Activated B cell treated with CpG ODN at 0.5 μM for 24 hours (primary cell): ENCODE measurements at regions not wholly inside any gene's neighbourhood (a gene's known extent, or its start where the extent isn't known, plus 50 kb on each side); places are given as distances from the start of the nearest gene placed in this dataset.

Experiments
- ATAC-seq: fragments of 200-7000 bp; cut with Tn5 transposase; one replicate; pipeline ENCODE4 v1.10.0; 2021; ENCODE audit warnings: low read depth, mild to moderate bottlenecking, moderate library complexity
- CTCF ChIA-PET: fragments of 350-600 bp; sonication (Branson Sonifier 250); formaldehyde crosslinking; loops from one replicate; lab custom pipeline; 2021; ENCODE audit warnings: antibody characterized with exemption; lab: Charles Lee
- POLR2A ChIA-PET: fragments of 350-600 bp; sonication (Branson Sonifier 250); formaldehyde crosslinking; loops from one replicate; lab custom pipeline; 2021; ENCODE audit warnings: antibody characterized with exemption; lab: Charles Lee
- DNase-seq: peaks from one replicate; pipeline ENCODE4 v3.0.0; 2022
- H3K27ac Mint-ChIP-seq: one replicate; pipeline ENCODE4 v1.8.0; 2020; ENCODE audit warnings: mixed read lengths
- H3K27me3 Mint-ChIP-seq: one replicate; pipeline ENCODE4 v1.8.0; 2021; ENCODE audit warnings: mixed read lengths
- H3K36me3 Mint-ChIP-seq: one replicate; pipeline ENCODE4 v1.8.0; 2021; ENCODE audit warnings: low read depth, mixed read lengths
- H3K4me1 Mint-ChIP-seq: one replicate; pipeline ENCODE4 v1.8.0; 2021; ENCODE audit warnings: mixed read lengths
- H3K4me3 Mint-ChIP-seq: one replicate; pipeline ENCODE4 v1.8.0; 2020; ENCODE audit warnings: mild to moderate bottlenecking, mixed read lengths
- H3K9me3 Mint-ChIP-seq: one replicate; pipeline ENCODE4 v1.8.0; 2020; ENCODE audit warnings: mixed read lengths
- CTCF ChIP-seq: fragments of 200-600 bp; IDR thresholded peaks from one replicate; pipeline ENCODE4 v1.8.0; 2022; ENCODE audit warnings: antibody characterized with exemption, mild to moderate bottlenecking
- intact Hi-C: fragments of 100-400 bp; cut with micrococcal nuclease; formaldehyde crosslinking; loops from one replicate; pipeline ENCODE4 v1.15.1; 2024

- no peak for DNase-seq
- Mint-ChIP-seq H3K27ac (no peak overlapping the region), H3K4me1 (no peaks in the 10 kb centered on the region), H3K9me3 (peaks cover 2% of the 10 kb centered on the region), H3K4me3 (no peak overlapping the region), H3K27me3 (peaks cover 3% of the 10 kb centered on the region), H3K36me3 (no peaks in the 10 kb centered on the region)
- POLR2A ChIA-PET: no interaction called here
- CTCF ChIA-PET: no interaction called here
- intact Hi-C loops: no loop called here
- ATAC-seq: no peak
- TF ChIP-seq CTCF: no peak
These were observed 103.2 kb downstream of the TBX5 start for GRCh38 chr12:114302606-114303315.

- ChIA-PET POLR2A (no interaction called here), CTCF (no interaction called here)
- no peak overlapping the region for H3K4me3 Mint-ChIP-seq
- H3K27me3 Mint-ChIP-seq: peaks cover 3% of the 10 kb centered on the region
- DNase-seq (no peak), ATAC-seq (no peak)
- no peak for TF ChIP-seq CTCF
- no peak overlapping the region for H3K27ac Mint-ChIP-seq
- no peaks in the 10 kb centered on the region for H3K4me1 Mint-ChIP-seq
- H3K9me3 Mint-ChIP-seq: peaks cover 2% of the 10 kb centered on the region
- intact Hi-C loops: no loop called here
- no peaks in the 10 kb centered on the region for H3K36me3 Mint-ChIP-seq
These were observed 103.8 kb downstream of the TBX5 start for GRCh38 chr12:114302117-114302516.

- Mint-ChIP-seq H3K4me1 (no peaks in the 10 kb centered on the region), H3K9me3 (no peaks in the 10 kb centered on the region), H3K27ac (no peak overlapping the region), H3K36me3 (no peaks in the 10 kb centered on the region), H3K4me3 (no peak overlapping the region), H3K27me3 (no peaks in the 10 kb centered on the region)
- no peak for ATAC-seq
- intact Hi-C loops: no loop called here
- ChIA-PET POLR2A (no interaction called here), CTCF (no interaction called here)
- no peak for TF ChIP-seq CTCF
- no peak for DNase-seq
These were observed 111.7 kb downstream of the TBX5 start for GRCh38 chr12:114294303-114294685.

GRCh38 chr12:114293571-114294302 is 112.2 kb downstream of the TBX5 start:
- Mint-ChIP-seq H3K36me3 (no peaks in the 10 kb centered on the region), H3K4me3 (no peak overlapping the region), H3K9me3 (no peaks in the 10 kb centered on the region), H3K4me1 (no peaks in the 10 kb centered on the region), H3K27me3 (peaks cover under 1% of the 10 kb centered on the region), H3K27ac (no peak overlapping the region)
- ChIA-PET CTCF (no interaction called here), POLR2A (no interaction called here)
- TF ChIP-seq CTCF: no peak
- intact Hi-C loops: no loop called here
- ATAC-seq (no peak), DNase-seq (no peak)

GRCh38 chr12:114293073-114293472 is 112.9 kb downstream of the TBX5 start:
- intact Hi-C loops: no loop called here
- no peak for TF ChIP-seq CTCF
- POLR2A ChIA-PET: no interaction called here
- Mint-ChIP-seq H3K4me1 (no peaks in the 10 kb centered on the region), H3K36me3 (no peaks in the 10 kb centered on the region), H3K27me3 (peaks cover 2% of the 10 kb centered on the region), H3K9me3 (no peaks in the 10 kb centered on the region), H3K4me3 (no peak overlapping the region), H3K27ac (no peak overlapping the region)
- DNase-seq (no peak), ATAC-seq (no peak)
- CTCF ChIA-PET: no interaction called here
